GM21423 (cell line): ENCODE measurements at regions not wholly inside any gene's neighbourhood (a gene's known extent, or its start where the extent isn't known, plus 50 kb on each side); places are given as distances from the start of the nearest gene placed in this dataset.
"Not testable (repeated sequence)": the region's sequence is repeated elsewhere in the genome, so short reads cannot be mapped to it uniquely, and the experiment has no call there.

Experiments
- ATAC-seq: cut with Tn5 transposase; IDR thresholded peaks from one replicate; pipeline ENCODE4 v1.9.1; 2021; ENCODE audit warnings: mild to moderate bottlenecking, moderate library complexity; ENCODE audit not compliant: unreplicated experiment

DNA sequence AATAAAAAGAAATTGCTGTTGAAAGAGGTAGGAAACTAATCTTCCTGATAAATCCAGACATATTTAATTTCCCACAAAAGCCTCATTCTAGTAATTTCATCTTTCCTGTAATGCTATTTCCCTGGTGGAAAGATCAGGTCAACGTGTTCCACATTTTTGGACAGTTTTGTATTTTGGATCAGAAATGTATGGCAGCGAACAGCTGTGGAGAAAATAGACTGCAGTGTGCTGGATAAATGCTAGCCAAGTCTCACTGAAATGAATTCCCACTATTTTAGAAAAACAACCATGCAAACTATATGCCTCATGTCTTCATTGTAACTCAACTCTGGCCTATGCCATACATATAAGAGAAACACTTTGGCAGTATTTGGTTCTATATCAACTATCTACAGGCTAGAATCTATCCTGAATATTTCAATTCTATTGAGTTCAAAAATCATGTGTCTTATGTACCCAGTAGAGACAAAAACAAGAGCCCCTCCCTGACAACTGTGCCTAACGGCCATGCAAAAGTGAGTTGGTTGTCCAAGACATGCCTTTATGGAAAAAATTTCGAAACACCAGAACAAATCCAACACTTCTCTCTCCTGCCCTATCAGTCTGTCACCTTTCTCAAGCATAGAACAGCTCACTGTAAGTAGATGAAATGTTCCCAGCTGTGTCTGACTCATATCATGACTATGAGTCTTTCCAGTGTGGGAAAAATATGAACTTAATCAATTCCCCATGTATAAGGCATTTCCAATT lies 191.3 kb upstream of the NREP start:
- ATAC-seq, result no peak

DNA sequence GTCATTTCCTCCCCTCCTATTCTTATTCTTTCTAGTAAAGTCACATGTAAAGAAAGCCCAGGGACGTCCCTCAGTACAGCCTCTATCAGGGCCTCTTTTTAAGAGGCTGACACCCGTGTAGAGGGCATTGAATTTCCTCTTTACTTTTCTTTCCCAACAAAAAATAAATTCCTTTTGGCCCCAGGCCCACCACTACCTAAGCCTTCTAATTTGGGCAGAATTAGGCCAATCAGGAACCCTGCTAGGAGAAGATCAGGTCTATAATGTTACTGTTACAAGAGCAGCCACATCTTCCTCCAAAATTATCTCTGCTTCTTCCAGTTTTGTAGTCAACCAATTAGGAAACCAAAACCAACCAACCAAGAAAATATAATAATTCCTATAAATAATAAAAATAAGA lies 189.6 kb upstream of the NREP start:
- ATAC-seq, result no peak

DNA sequence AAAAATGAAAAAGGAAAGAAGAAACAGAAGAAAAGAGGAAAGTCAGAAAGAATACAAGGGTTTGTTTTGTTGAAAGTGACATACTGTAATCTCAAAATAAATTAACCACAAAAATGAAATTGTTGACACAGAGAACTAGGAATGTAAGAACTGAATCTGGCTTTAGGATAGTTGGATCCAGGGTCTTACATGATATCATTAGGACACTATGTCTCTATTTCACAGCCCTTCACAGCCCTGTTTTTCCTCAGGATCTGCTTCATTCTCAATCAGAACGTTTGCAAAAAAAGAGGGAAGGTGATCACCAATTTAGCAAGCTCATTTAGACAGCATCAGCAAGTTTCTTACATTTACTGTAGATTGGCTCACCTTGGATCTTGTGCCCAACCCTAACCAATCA lies 188.5 kb upstream of the NREP start:
- ATAC-seq, result no peak

DNA sequence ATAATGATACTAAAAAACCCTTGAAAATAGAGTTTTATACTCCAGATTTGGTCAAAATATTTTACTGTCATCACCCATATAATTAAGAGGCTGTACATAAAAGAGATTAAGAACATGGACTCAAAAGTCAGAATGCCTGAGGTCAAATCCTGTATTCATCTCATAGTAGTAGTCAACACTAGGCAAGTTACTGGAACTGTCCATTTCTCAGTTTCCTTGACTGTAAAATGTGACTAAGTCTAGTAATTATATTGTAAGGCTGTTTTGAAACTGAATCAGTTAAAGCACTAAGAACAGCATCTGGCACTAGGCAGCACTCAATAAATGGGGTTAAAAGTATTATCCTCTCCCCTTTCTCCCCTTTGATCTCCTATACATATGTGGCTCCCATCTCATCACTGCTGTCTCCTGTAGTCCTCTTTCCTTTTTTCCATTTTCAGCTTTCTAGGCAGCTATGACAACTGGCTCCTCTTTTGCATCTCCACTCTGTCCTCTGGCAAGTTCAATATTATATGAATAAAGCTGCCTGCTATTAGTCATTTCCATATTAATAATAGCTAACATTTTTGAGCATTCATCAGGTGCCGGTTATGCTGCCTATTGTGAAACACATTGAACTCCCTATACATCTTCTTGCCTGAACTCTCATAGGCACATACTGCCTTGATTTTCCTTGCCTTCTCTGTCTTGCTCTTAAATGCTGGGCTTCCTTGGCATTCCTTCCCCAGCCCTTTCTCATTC lies 185.8 kb upstream of the NREP start:
- no peak for ATAC-seq

DNA sequence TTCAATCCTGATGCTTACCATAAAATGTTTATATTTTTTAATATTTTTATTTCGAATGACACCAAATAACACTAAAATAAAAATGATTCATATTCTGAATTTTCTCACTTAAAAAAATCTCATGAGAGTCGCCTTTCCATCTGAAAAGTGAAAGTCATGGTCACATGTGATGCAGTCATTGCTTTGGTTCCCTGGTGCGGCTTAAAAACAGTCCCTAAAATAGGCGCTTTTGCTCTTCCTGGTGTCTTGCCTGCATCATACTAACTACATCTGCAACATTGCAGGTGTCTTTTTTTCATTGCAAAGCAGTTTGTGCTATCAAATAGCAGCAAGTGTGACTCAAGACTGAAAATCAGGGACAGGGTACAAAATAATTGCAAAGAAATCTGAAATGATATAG lies 185.2 kb upstream of the NREP start:
- no peak for ATAC-seq

DNA sequence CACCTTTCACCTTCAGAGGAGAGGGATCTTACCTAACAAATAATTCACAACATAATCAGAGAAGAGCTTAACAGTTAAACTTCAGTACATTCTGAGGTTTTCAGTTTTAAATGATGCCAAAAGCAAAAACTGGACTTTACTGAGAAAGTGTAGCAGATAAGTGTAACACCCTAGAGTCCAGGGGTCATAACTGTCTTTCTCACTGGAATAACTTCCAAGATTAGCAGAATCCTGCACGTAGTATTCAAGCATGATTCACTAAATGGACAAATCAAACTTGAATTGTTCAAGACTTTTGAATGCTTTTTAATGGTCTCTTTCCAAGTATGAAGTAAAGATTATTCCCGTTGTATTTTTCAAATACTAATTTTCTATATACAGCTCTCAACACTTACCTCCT lies 180.1 kb upstream of the NREP start:
- ATAC-seq, result no peak

DNA sequence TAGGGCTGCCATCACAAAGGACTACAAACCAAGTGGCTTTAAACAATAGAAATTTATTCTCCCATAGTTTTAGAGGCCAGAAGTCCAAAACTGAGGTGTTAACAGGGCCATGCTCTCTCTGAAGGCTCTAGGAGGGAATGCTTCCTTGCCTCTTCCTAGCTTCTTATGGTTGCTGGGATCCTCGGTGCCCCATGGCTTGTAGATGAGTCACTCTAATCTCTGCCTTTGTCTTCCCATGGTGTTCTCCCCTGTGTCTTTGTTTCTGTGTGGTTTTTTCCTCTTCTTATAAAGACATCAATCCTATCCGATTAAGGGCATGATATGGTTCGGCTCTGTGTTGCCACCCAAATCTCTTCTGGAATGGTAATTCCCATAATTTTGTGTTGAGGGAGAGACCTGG lies 178.8 kb upstream of the NREP start:
- no peak for ATAC-seq

DNA sequence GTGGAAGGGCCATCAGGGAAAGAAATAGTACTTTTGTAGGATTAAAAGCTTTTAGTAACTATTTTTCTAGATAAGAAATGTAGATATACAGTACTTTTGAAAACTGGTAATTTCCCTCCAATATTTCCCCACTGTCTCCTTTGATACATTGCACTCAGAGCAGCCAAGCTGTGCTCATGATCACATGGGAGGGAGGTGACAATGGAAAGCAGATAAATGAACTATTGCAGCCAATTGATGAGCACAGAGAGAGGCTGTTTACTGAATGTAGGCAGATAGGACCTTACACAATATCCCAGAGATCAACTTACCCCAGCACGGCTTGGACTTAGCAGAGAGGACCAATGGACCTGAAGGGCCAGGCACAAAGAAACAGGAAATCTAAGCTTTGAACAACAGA lies 178.0 kb upstream of the NREP start:
- ATAC-seq, result no peak

DNA sequence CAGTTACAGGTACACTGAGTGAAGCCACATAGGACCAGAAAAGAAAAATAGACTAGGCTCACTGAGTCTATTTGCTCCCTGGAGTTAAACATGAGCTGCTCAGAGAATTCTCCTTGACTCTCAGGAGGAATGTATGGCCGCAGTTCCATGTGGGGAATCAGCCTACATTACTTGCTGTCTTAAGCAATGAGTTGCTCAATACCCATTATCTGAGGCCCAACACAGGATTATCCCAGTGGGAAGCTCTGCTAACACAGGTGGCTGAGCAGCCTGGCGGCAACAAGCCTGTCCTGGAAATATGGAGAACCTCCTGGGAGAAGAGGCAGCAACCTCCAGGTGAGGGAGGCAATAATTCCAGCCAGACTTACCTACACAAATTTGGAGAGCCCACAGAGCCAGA lies 177.5 kb upstream of the NREP start:
- ATAC-seq, result no peak

DNA sequence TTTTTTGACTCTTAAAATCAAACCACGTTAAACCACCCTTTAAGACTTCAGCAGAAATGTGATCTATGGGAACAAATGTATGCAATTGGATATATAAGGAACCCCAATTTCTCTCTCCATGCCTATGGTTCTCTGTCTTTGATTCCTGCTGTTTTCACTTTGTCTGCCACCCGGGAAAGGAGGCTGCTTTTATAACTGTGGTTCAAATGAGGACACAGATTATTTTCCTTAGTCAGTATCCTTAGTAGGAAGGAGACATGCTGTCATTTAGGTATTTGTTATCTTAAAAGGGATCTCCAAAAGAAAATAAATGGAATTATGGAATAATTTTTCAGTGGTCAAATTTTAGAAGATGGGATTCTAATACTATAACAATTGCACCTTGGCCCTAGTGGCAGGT lies 176.1 kb upstream of the NREP start:
- no peak for ATAC-seq

DNA sequence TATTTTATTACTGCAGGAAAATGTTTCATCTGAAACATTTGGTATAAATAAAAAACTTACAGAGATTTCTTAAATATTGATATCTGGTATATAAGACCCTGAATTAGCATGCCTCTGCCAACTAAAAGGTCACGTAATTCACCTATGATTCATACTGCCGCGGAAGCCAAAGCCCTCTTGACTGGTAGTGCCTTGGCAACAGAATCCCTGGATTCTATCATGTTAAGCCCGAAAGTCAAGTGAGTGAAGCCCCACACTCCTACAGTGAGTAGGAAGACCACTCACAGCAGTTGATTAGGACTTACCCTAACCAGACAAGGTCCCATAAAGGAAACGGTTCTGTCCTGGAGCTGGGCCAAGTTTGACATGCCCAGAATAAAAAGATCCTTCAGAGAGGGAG lies 175.6 kb upstream of the NREP start:
- ATAC-seq, result no peak

DNA sequence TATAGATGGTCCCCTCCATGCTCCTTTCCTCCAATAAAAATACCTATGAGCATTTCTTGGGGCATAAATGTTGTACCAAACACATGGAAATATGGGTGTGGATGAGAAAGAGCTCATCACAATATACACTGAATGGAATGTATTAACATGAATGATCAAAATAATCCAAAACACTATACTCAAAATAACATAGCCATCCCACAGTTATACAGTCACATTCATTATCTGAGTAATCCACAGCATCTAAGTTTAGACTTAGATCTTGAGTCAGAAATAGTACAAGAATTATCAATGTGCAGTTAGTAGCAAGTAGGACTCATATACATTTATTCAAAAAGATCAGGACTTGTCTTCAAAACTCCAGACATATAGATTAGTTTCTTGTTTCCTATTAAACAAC lies 175.2 kb upstream of the NREP start:
- ATAC-seq, result no peak

DNA sequence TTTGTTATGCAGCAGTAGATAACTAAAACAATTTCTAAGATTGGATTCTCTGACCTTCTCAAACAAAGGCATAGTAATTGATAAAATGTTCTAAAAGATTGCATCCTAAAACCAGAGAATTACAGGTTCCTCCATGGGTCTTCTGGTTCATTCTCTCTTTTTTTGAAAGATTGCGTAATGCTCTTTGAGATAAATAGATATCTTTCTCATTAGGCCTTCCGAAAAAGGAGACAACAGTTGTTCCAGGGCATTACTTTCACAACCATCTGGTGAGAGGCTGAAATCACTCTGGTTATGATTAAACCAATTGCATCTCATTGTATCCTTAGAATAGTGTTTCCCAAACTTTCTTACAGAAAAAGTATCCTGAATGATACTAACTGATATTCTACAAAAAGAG lies 174.7 kb upstream of the NREP start:
- ATAC-seq, result no peak

DNA sequence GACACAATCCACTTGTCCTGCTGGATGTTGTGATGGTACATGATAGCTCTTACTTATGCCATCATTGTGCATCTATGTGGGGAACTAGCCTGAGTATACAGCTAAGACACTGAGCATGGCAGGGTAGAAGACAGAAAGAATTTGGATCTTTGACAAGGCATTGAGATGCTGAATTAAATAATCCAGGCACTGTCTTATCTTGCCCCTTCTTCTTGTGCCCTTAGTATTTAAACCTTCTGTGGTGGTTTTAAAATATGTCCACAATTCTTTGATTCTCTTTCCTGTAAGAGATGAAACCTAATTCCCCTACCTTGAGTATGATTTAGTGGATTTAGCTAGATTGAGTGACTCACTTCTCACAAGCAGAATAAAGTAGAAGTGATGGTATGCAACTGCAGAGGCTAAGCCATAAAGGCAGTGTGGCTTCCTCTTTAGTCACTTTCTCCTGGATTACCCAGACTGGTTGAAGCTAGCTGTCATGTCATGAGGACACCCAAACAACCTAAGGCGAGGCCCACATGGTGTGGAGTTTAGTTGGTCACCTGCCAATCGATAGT lies 174.0 kb upstream of the NREP start:
- ATAC-seq, result no peak

DNA sequence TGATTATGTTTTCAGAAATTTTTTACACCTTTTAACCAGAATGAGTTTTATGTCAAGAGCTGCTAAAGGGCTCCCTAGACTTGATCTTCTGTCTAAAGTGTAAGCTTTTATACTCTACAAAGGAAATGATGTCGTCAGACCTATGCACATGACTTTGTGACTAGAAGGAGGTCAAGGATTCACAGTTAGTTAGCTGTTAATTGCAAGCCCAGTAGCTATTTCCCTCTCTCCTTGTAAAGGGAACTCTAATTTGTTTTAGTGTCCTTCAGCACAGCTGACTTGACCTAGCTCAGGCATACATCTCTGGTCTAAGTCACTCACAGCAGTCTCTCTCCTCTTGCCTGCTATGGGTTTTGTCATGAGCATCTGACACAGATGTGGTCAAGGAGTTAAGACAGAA lies 173.5 kb upstream of the NREP start:
- no peak for ATAC-seq

DNA sequence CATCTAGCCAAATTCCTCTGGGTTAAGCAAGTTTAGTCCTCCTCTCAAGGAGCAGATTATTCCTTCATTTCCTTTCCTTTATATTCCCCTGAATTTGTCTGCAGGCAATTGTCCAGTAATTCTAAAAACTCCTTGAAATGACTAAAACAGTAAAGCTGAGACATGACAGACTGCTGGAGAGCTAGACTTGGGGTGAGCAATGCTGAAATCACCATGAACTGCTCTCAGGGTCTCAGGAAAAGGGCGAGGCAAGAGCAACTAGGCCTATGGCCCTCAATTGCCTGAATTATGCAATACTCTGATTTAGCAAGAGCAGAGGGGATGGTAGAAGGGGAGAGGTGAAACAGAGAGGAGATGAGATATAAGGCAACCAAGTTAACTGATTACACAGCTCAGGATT lies 172.9 kb upstream of the NREP start:
- ATAC-seq, result no peak

DNA sequence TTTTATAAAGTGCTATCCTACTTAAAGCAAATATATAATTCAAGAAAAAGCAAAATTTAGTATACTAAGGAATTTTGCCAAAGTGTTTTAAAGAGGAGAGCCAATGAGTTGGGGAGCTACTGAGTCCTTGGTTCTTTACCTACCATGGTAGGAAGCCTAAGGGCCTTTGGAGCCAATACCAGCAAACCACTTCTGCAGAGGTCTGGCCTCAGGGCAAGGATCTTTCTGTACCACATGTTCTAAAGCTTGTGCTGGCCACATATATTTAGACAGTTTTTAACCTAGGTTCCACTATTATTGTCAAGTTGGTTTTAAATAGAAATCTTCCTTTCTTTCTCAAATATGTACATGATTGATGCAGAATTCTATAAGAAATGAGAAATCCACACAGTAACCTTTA lies 172.3 kb upstream of the NREP start:
- no peak for ATAC-seq

DNA sequence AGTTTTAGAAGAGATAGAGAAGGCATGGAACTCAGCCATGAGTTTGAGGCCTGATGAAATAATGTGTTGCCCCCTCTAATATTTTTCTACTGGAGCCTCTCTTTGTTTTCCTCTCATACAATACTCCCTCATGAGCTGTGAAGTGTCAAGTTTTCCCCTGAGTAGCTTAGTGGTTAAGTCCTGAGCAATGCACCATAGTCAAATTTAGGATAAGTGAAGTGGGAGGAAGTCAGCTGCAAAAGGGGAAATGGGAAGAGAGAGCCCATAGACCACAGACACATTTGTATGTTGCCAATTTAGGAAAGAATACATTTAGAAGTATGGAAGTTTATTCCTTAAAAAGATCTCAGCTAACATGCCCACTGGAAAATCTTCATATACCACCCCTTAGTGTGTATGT lies 171.5 kb upstream of the NREP start:
- no peak for ATAC-seq

DNA sequence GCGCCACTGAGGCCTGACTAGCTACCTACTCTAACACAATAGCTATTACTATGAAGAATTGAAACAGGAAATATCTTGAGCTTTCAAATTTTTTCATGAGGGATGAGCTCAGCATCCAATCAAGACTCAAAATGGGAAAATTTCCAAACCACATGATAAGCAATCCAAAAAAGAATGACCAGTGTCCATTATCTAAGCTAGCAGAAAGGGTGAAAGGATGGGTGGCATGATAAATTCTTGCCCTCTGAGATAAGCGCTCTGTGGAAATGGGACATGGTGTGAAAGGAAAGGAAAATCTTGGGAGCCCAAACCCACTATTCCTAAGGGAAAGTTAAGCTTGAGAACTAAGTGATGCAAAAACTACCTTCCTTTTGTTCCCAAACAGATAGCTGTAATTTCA lies 170.2 kb upstream of the NREP start:
- ATAC-seq, result no peak

DNA sequence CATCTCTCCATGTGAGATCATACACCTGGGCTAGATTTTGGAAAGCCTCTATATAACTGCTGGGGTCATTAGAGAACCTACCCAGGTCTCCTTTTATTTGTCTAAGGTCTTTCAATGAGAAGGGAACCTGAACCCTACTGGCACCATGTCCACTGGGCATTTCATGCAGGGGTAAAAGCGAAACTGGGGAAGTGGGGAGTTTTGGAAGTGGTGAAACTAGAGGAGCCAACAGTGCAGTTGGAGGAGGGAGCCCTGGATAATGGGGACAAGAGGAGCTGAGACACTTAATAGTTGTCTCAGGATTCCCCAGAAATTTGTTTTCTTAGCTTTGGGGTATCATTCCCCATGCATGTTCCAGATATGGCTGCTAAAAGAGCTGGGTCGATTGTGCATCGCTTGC lies 169.0 kb upstream of the NREP start:
- no peak for ATAC-seq

DNA sequence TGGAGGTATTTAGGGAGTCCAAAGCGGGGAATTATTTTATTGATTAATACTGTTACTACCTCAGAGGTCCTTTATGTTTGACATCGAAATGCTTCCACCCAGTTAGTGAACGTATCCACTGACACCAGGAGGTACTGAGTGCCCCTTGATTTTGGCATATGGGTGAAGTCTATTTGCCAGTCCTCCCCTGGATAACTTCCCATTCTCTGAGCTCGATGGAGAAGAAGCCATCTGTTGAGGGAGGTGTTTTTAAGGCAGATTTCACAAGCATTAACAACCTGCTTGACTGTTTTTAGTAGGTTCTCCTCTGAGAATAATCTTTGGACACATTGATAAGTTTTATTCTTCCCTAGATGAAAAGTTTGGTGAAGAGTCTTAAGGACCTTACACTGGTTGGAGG lies 165.3 kb upstream of the NREP start:
- no peak for ATAC-seq

DNA sequence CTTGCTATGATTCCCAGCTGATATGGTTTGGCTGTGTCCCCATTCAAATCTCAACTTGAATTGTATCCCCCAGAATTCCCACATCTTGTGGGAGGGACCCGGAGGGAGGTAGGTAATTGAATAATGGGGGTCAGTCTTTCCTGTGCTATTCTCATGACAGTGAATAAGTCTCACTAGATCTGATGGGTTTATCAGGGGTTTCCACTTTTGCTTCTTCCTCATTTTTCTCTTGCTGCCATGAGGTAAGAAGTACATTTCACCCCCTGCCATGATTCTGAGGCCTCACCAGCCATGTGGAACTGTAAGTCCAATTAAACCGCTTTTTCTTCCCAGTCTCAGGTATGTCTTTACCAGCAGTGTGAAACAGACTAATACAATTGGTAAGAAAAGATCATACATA lies 164.7 kb upstream of the NREP start:
- not testable (repeated sequence) for ATAC-seq
